H54 (cell line): ENCODE measurements at regions not wholly inside any gene's neighbourhood (a gene's known extent, or its start where the extent isn't known, plus 50 kb on each side); places are given as distances from the start of the nearest gene placed in this dataset.

Experiments
- DNase-seq: peaks from one replicate; pipeline ENCODE4 v3.0.0; 2011; ENCODE audit warnings: low spot score, mixed read lengths; ENCODE audit not compliant: insufficient read length
- FAIRE-seq: peaks from 3 replicates; lab custom pipeline; 2011; peaks lifted over from hg19 to GRCh38; lab: Jason Lieb, UNC
- POLR2A ChIP-seq: IDR thresholded peaks from 2 replicates; pipeline ENCODE4 v1.6.1; 2011; ENCODE audit warnings: low read depth, mild to moderate bottlenecking, low read length

DNA sequence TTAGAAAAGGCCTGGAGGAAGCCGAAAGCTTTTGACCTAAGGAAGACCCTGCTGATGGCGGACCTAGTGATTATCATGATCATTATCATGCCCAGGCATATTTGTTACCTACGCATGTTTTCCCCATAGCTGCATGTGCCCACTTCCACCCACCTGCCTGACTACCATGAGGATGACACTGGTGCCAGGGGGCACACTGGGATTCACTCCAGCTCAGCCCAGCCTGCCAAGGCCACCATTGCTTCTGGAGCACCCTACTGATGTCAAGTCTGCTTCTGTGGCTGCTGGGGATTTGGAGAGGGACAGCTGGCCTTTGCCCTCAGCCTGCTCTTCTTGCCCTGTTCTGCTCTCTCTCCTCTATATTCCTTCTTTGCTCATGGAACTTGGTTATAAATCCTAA lies 124.7 kb upstream of the NALF2 start:
- no peak for DNase-seq
- no peak for TF ChIP-seq POLR2A
- no peak for FAIRE-seq

GRCh38 chrX:69374569-69374968 lies 129.6 kb upstream of the NALF2 start:
- FAIRE-seq (no peak), DNase-seq (no peak)
- TF ChIP-seq POLR2A: no peak

- DNase-seq: no peak
- TF ChIP-seq POLR2A: no peak
- FAIRE-seq: no peak
These were observed 131.7 kb upstream of the NALF2 start for GRCh38 chrX:69372435-69372834.

GRCh38 chrX:69371159-69371558 lies 133.0 kb upstream of the NALF2 start:
- DNase-seq: no peak
- no peak for FAIRE-seq
- TF ChIP-seq POLR2A: no peak

- no peak for DNase-seq
- no peak for FAIRE-seq
- no peak for TF ChIP-seq POLR2A
These were observed 134.1 kb upstream of the NALF2 start for GRCh38 chrX:69369999-69370398.

GRCh38 chrX:69366183-69366582 lies 137.9 kb upstream of the NALF2 start:
- TF ChIP-seq POLR2A: no peak
- no peak for FAIRE-seq
- no peak for DNase-seq

DNA sequence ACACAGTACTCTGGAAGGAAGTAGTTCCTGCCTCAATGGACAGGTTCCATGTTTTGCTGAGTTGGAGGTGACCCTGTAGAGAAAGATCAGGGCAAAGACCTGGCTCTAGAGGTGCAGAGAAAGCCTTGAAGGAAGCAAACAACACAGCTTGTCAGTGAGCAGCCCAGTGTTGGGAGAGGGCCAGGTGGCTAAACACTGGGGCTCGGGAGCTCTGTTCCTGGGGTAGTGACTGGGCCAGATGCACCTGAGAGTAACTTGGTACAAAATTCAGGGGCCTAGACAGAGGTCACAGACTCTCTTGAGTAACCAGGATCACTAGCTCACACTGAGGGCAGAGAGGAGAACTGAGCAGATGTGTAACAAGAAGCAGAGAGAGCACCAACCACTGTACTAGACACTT lies 138.4 kb upstream of the NALF2 start:
- DNase-seq (no peak), FAIRE-seq (no peak)
- no peak for TF ChIP-seq POLR2A

DNA sequence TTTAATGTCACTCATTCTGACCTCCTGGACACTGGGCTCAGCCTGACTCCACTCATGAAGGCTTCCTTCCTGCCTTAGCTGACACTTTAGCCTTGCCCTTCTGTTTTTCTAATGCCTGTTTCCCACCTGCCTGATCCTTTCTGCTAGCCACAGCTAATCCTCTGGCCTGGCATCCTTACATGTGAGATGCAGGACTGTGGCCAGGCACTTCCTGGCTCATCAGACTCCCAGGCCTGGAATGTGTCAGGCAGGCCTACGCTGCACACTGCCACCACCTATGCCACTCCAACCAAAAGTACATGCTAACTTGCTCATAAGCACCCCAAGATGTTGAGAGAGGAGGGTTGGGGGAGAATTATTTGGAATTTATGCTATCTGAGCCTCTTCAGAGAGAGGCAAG lies 138.8 kb upstream of the NALF2 start:
- DNase-seq (no peak), FAIRE-seq (no peak)
- TF ChIP-seq POLR2A: no peak

DNA sequence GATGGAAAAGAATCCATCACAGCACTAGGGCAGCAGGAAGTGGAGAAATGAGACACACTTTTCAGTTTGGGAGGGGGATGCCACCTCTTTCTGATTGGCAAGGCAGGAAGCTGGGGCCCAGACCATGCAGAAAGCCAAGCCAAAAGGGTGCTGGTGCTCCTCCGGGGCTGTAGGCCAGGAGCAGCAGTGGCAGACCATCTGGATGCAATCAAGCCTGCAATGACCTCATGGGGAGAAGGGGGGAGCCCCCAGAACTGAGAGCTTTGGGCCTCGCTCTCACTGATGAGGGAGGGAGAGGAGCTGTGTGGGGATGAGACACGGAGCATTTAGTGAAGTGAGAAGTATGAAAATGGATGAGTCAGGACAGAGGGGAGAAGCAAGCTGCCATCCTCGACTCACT lies 141.3 kb upstream of the NALF2 start:
- no peak for TF ChIP-seq POLR2A
- FAIRE-seq (no peak), DNase-seq (no peak)

GRCh38 chrX:69362354-69362753 lies 141.8 kb upstream of the NALF2 start:
- TF ChIP-seq POLR2A: no peak
- DNase-seq (no peak), FAIRE-seq (no peak)

DNA sequence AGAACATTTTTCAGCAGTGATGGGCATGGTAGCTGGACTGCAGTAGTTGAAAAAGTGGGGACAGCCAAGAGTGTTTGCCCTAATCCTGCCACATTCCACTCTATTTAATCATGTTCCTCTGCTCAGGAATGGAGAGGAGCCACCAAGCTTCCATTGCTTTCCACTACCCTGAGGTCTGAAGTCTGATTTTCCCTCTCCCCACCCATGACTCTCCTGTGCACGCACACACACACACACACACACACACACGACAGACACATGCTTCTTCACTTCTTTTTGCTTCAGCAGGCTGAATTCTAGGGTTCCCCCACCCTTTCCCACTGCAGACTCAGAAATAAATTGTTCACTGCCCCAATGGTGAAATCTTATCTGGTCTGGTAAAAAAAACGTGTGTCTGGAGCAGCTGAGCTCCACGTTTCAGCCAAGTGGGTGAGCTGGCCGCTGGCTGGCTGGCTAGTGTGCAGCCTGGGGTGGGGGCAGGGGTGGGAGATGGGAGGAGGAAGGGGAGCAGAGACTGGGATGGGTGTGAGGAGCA lies 142.7 kb upstream of the NALF2 start:
- FAIRE-seq (no peak), DNase-seq (no peak)
- TF ChIP-seq POLR2A: no peak

GRCh38 chrX:69357317-69357716 lies 146.8 kb upstream of the NALF2 start:
- FAIRE-seq (no peak), DNase-seq (no peak)
- TF ChIP-seq POLR2A: no peak

DNA sequence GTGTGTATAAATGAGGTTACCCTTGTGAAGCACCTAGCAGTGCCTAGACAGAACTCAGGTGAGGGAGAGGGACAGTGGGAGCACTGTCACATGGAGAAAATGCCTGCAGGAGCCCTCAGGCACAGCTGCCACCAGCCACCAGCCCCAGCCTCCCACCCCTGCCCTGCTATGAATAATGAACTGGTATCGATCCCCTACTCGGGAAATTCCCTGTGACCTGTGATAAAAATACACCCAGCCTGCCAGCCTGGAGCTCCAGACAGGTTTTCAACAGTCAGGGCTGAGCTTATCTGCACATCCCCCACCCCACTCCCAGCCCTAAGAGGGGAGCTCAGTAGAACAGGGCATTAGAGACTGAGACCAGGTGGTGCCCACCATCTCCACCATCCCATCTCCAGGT lies 159.6 kb upstream of the PJA1 start:
- no peak for DNase-seq
- FAIRE-seq: no peak
- TF ChIP-seq POLR2A: no peak

- TF ChIP-seq POLR2A: no peak
- DNase-seq: no peak
- no peak for FAIRE-seq
These were observed 158.8 kb upstream of the PJA1 start for GRCh38 chrX:69323786-69324720.

GRCh38 chrX:69321789-69322188 lies 156.5 kb upstream of the PJA1 start:
- no peak for DNase-seq
- no peak for FAIRE-seq
- no peak for TF ChIP-seq POLR2A
